PC-9 (cell line): ENCODE measurements at regions not wholly inside any gene's neighbourhood (a gene's known extent, or its start where the extent isn't known, plus 50 kb on each side); places are given as distances from the start of the nearest gene placed in this dataset.

ENCODE experiments used
- EZH2 ChIP-seq: fragments of 200-600 bp; sonication (generic); IDR thresholded peaks from 2 replicates; pipeline ENCODE4 v1.8.0; 2017; ENCODE audit warnings: antibody characterized with exemption, low read depth
- TF ChIP-seq, protein P1 (sequence below): fragments of 200-600 bp; sonication (generic); conservative IDR thresholded peaks from 2 replicates; pipeline ENCODE4 v1.6.1; 2017; ENCODE audit warnings: mixed run types, antibody characterized with exemption, mild to moderate bottlenecking, moderate library complexity

DNA sequence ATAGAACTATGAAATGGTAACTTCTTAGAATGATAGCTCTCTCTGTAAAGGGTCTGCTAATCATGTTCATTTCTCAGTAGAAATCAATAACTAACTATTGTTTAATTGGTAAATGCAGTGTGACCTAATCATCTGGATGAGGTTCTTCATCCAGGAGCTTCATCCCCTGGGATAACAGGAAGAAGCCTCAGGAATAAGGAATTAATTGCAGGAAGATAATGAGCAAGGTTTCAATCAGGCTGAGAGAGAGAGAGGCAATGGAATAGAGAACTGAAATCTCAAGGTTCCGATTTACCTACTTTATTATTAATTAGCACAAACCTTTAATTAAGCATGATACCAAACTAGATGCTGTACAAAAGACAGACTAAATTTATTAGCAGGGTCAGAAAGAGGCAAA, 499.7 kb downstream of the MAT2B start:
- TF ChIP-seq, protein P1, sequence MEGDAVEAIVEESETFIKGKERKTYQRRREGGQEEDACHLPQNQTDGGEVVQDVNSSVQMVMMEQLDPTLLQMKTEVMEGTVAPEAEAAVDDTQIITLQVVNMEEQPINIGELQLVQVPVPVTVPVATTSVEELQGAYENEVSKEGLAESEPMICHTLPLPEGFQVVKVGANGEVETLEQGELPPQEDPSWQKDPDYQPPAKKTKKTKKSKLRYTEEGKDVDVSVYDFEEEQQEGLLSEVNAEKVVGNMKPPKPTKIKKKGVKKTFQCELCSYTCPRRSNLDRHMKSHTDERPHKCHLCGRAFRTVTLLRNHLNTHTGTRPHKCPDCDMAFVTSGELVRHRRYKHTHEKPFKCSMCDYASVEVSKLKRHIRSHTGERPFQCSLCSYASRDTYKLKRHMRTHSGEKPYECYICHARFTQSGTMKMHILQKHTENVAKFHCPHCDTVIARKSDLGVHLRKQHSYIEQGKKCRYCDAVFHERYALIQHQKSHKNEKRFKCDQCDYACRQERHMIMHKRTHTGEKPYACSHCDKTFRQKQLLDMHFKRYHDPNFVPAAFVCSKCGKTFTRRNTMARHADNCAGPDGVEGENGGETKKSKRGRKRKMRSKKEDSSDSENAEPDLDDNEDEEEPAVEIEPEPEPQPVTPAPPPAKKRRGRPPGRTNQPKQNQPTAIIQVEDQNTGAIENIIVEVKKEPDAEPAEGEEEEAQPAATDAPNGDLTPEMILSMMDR, result no peak
- TF ChIP-seq EZH2, result no peak
